ENCODE measurements at regions not wholly inside any gene's neighbourhood (a gene's known extent, or its start where the extent isn't known, plus 50 kb on each side); places are given as distances from the start of the nearest gene placed in this dataset.

DNA sequence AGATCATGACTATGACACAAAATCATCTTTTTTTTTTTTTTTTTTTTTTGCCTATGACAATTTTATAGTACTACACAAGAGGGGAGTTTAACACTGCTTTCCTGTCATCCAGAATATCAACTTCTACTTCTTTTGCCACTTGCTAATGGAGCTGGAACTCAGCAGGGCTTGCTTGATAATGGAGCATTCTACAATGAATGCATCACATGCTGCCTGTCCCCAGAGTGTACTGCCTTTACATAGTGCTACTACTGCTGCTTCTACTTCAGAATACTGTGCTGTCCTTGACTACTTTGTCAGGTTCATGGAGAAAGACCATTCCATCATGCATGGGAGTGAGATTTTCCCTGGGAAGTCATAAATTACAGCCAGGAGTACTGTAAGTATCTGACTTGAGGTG is 338.6 kb upstream of the SEMA3A start:
- Histone ChIP-seq H3K9ac (no peak overlapping the region), H3K4me3 (ENCODE audit: low read depth, low read length) (no peak overlapping the region), H3K79me2 (no peaks in the 10 kb centered on the region), H3K4me1 (no peaks in the 10 kb centered on the region), H3K4me2 (ENCODE audit: low read length) (no peak overlapping the region), H3K27ac (no peak overlapping the region), H3K36me3 (ENCODE audit: control insufficient read depth, insufficient read depth, low read length) (no peaks in the 10 kb centered on the region), H3K27me3 (ENCODE audit: control insufficient read depth, insufficient read depth, low read length) (no peaks in the 10 kb centered on the region), H2AFZ (no peak overlapping the region), H3K9me3 (ENCODE audit: control insufficient read depth, low read length) (no peaks in the 10 kb centered on the region)
- TF ChIP-seq, protein P1, sequence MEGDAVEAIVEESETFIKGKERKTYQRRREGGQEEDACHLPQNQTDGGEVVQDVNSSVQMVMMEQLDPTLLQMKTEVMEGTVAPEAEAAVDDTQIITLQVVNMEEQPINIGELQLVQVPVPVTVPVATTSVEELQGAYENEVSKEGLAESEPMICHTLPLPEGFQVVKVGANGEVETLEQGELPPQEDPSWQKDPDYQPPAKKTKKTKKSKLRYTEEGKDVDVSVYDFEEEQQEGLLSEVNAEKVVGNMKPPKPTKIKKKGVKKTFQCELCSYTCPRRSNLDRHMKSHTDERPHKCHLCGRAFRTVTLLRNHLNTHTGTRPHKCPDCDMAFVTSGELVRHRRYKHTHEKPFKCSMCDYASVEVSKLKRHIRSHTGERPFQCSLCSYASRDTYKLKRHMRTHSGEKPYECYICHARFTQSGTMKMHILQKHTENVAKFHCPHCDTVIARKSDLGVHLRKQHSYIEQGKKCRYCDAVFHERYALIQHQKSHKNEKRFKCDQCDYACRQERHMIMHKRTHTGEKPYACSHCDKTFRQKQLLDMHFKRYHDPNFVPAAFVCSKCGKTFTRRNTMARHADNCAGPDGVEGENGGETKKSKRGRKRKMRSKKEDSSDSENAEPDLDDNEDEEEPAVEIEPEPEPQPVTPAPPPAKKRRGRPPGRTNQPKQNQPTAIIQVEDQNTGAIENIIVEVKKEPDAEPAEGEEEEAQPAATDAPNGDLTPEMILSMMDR (IDR thresholded peaks at IDR 0.05) = no peak

DNA sequence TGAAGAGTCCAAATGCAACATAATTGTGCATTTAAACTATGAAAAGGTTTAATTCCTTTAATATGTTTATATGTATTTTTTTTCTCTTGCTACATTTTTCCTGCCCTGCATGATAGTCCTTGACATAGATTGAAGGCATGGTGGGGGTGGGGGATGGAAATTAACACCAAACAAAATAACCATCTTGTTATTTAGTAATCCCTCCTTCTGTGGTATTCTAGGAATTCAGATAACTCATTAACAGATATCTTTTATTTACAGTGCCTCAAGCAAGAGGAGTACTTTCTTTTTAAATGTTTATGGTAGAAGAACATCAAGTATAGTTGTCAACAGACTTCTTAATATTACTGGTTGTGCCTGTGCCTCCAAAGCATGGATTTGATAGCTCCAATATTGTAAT is 337.6 kb upstream of the SEMA3A start:
- Histone ChIP-seq H3K9ac (no peak overlapping the region), H3K36me3 (ENCODE audit: control insufficient read depth, insufficient read depth, low read length) (no peaks in the 10 kb centered on the region), H3K27me3 (ENCODE audit: control insufficient read depth, insufficient read depth, low read length) (no peaks in the 10 kb centered on the region), H3K27ac (no peak overlapping the region), H3K4me1 (no peaks in the 10 kb centered on the region), H3K9me3 (ENCODE audit: control insufficient read depth, low read length) (no peaks in the 10 kb centered on the region), H3K4me2 (ENCODE audit: low read length) (no peak overlapping the region), H2AFZ (no peak overlapping the region), H3K4me3 (ENCODE audit: low read depth, low read length) (no peak overlapping the region), H3K79me2 (no peaks in the 10 kb centered on the region)
- TF ChIP-seq, protein P1 (IDR thresholded peaks at IDR 0.05) = no peak

- Histone ChIP-seq H3K4me3 (ENCODE audit: low read depth, low read length) (no peak overlapping the region), H3K36me3 (ENCODE audit: control insufficient read depth, insufficient read depth, low read length) (no peaks in the 10 kb centered on the region), H3K27ac (no peak overlapping the region), H3K9me3 (ENCODE audit: control insufficient read depth, low read length) (no peaks in the 10 kb centered on the region), H3K4me2 (ENCODE audit: low read length) (no peak overlapping the region), H3K27me3 (ENCODE audit: control insufficient read depth, insufficient read depth, low read length) (no peaks in the 10 kb centered on the region), H3K79me2 (no peaks in the 10 kb centered on the region), H3K9ac (no peak overlapping the region), H2AFZ (no peak overlapping the region), H3K4me1 (no peaks in the 10 kb centered on the region)
- TF ChIP-seq, protein P1 (IDR thresholded peaks at IDR 0.05) = no peak
These were observed 335.1 kb upstream of the SEMA3A start for GRCh38 chr7:84529480-84530205.

DNA sequence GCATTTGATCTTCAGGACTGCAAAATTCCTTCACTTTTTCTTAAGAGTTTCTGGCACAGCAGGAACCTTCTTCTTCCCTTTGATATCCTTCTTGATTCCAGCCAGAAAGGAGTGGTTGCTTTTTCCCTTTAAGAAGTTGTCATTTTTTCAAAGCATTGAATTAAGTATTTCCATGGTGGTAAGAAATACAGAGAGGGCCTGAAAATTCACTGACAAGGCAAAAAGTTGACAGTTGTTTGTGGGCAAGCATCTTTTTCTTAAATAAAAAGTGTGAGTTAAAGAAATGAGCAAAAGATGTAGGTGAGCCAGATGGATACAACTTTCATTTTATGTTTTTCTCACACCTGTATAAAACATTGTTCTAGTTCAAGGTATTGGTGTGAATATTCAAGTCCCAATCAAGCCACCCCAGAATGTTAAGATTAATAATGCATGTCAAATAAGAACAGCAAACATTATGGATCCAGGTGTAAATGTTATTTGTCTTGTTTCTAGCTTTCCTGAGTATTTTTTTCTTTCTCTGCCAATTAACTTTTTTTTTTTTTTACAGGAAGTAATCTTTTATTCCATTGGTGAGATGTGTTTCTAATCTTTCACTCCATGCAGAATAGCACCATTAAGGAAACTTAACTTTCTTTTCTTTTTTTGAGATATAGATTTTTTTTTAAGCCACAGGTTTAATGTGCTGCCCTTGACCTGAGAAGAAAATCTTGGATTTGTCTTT is 334.3 kb upstream of the SEMA3A start:
- Histone ChIP-seq H3K27ac (no peak overlapping the region), H3K79me2 (no peaks in the 10 kb centered on the region), H3K4me2 (ENCODE audit: low read length) (no peak overlapping the region), H3K36me3 (ENCODE audit: control insufficient read depth, insufficient read depth, low read length) (no peaks in the 10 kb centered on the region), H2AFZ (no peak overlapping the region), H3K4me3 (ENCODE audit: low read depth, low read length) (no peak overlapping the region), H3K4me1 (no peaks in the 10 kb centered on the region), H3K27me3 (ENCODE audit: control insufficient read depth, insufficient read depth, low read length) (no peaks in the 10 kb centered on the region), H3K9me3 (ENCODE audit: control insufficient read depth, low read length) (no peaks in the 10 kb centered on the region), H3K9ac (no peak overlapping the region)
- TF ChIP-seq, protein P1 (IDR thresholded peaks at IDR 0.05) = no peak

All from parathyroid adenoma (tissue), 2 donors.